Natural killer cell treated with Interleukin-12 subunit alpha and Interleukin-12 subunit beta and Interleukin-15 and Interleukin-18, amount 100 ng/mL, for 72 hours (primary cell): ENCODE measurements at regions not wholly inside any gene's neighbourhood (a gene's known extent, or its start where the extent isn't known, plus 50 kb on each side); places are given as distances from the start of the nearest gene placed in this dataset.
A peak's percentile ranks its signal among the peaks of the same experiment; 100 is the strongest.
"Not testable (repeated sequence)": the region's sequence is repeated elsewhere in the genome, so short reads cannot be mapped to it uniquely, and the experiment has no call there.

Experiments
- ATAC-seq, 2 donors: fragments of 150-1000 bp; cut with Tn5 transposase in 1 of 2; sonication (Bioruptor Pico), chemical (Tn5 transposase) in 1 of 2; 2 replicates each; pipeline ENCODE4 v1.10.0; 2021
- DNase-seq: peaks from one replicate; pipeline ENCODE4 v3.0.0; 2022; ENCODE audit warnings: low spot score
- H3K27ac Mint-ChIP-seq, 2 donors: 1 replicate in 1 of 2; 2 replicates in 1 of 2; pipeline ENCODE4 v1.8.0; 2022; ENCODE audit warnings: mixed read lengths in 2 of 2, mild to moderate bottlenecking in 1 of 2, moderate library complexity in 1 of 2
- H3K27me3 Mint-ChIP-seq, 2 donors: 1 replicate in 1 of 2; 2 replicates in 1 of 2; pipeline ENCODE4 v1.8.0; 2022; ENCODE audit warnings: mixed read lengths in 2 of 2
- H3K36me3 Mint-ChIP-seq: one replicate; pipeline ENCODE4 v1.8.0; 2022; ENCODE audit warnings: mixed read lengths
- H3K4me1 Mint-ChIP-seq, 2 donors: 1 replicate in 1 of 2; 2 replicates in 1 of 2; pipeline ENCODE4 v1.8.0; 2022; ENCODE audit warnings: low read depth in 2 of 2, mixed read lengths in 2 of 2, mild to moderate bottlenecking in 1 of 2
- H3K4me3 Mint-ChIP-seq: one replicate; pipeline ENCODE4 v1.8.0; 2022; ENCODE audit warnings: mixed read lengths
- H3K9me3 Mint-ChIP-seq: 2 replicates; pipeline ENCODE4 v1.8.0; 2022; ENCODE audit warnings: mixed read lengths

DNA sequence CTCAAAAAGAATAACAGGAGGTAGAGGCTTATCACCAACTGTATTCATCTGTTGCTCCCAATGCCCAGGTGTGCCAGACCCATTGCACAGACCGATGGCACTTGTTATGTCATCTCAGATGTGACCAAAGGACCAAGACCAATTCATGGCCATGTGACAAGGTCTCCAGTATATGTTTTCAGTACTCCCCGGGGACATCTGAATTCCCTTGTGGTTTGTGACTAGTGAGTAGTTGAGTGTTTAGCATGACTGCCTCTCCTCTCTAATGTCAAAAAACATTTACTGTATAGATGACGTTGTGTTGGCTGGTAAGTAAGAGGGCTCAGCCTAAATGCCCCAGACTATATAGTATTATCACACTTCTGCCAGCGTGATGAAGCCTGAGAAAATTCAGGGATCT lies 202.1 kb upstream of the SMIM30 start:
- ATAC-seq = no peak
- Mint-ChIP-seq H3K36me3 (no peaks in the 10 kb centered on the region), H3K4me3 (no peak overlapping the region), H3K9me3 (peaks cover 6% of the 10 kb centered on the region), H3K27ac (no peak overlapping the region), H3K4me1 (no peaks in the 10 kb centered on the region), H3K27me3 (no peaks in the 10 kb centered on the region)
- no peak for DNase-seq

DNA sequence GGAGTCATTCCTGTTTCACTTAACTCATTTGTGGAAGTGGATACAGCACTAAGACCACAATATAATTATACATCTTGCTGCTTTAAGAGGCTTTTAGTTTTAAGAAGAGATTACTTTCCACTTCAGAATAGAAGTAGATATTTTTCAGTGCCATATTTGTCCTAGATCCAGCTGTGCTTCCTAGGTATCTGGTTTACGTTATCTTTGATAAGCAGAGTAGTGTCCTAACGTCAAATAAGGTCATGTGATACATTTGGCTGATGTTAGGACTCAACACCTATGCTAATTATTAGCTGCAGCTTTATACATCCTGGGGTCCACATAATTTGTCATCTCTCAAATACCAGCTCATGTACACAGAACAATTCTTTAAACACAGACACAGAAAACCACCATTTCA lies 196.2 kb upstream of the SMIM30 start:
- Mint-ChIP-seq H3K36me3 (no peaks in the 10 kb centered on the region), H3K4me3 (no peak overlapping the region), H3K4me1 (no peaks in the 10 kb centered on the region), H3K27ac (no peak overlapping the region), H3K9me3 (peaks cover 6% of the 10 kb centered on the region), H3K27me3 (no peaks in the 10 kb centered on the region)
- ATAC-seq = no peak
- DNase-seq = no peak

DNA sequence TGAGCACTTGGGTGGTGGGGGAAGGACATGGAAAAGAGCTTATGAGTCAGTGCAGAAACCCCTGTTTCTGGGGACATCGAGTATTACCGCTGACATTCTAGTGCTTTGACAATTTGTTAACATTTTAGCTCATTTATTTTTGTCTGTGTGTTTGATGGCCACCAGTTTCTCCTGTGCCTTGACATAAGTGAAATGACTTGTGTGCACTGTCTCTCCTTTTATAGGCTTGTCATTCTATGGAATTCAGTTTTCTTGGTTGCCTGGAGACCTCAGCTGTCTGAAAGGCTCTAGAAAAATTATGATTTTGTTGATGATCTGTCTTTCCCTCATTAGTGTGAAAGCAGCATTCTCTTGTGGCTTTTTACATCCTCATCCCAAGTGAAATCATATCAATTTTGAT lies 190.0 kb upstream of the SMIM30 start:
- no peak overlapping the region for H3K27ac Mint-ChIP-seq
- H3K36me3 Mint-ChIP-seq = no peaks in the 10 kb centered on the region
- no peaks in the 10 kb centered on the region for H3K4me1 Mint-ChIP-seq
- H3K27me3 Mint-ChIP-seq = no peaks in the 10 kb centered on the region
- peaks cover 9% of the 10 kb centered on the region for H3K9me3 Mint-ChIP-seq
- DNase-seq (no peak), ATAC-seq (no peak)
- H3K4me3 Mint-ChIP-seq = no peak overlapping the region

DNA sequence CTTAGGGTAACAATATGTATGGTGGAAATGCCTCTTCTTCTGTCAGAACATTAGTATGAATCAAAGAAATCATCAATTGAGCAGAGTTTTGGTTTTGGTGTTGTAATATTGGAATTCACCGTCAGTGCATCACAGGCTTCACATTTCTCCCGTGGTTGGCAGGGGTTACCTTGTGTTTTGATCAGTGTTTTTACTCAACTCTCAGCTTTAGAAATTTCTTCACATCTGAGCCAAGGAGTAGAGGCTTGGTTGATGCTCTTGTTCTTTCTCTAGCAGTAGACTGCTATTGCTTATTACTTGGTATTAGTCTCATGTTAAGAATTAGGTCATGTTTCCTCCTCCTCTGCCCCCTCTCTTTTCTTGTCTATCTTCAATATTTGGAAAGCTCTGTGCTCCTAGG lies 188.8 kb upstream of the SMIM30 start:
- Mint-ChIP-seq H3K4me3 (no peak overlapping the region), H3K9me3 (peaks cover 12% of the 10 kb centered on the region), H3K36me3 (no peaks in the 10 kb centered on the region), H3K4me1 (no peaks in the 10 kb centered on the region), H3K27ac (no peak overlapping the region), H3K27me3 (no peaks in the 10 kb centered on the region)
- DNase-seq (no peak), ATAC-seq (no peak)

DNA sequence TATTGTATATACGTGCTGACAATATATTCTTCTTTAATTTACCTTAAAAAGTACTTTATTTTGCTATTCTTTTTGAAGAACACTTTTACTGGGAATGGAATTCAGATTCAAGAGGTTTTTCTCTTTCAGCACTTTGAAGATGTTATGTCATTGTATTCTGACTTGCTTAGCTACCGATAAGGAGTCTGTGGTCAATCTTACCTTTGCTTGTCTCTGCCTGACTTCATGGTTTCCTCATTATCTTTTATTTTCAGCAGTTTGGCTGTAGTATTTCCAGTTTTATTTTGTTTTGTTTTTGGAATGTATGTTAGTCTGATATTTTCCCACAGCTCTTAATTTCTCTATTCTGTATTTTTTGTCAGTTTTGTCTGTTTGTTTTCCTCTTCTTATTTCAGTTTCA lies 187.9 kb upstream of the SMIM30 start:
- no peaks in the 10 kb centered on the region for H3K27me3 Mint-ChIP-seq
- no peaks in the 10 kb centered on the region for H3K4me1 Mint-ChIP-seq
- ATAC-seq = no peak
- no peak overlapping the region for H3K4me3 Mint-ChIP-seq
- H3K27ac Mint-ChIP-seq = no peak overlapping the region
- H3K36me3 Mint-ChIP-seq = no peaks in the 10 kb centered on the region
- no peak for DNase-seq
- peaks cover 15% of the 10 kb centered on the region for H3K9me3 Mint-ChIP-seq

DNA sequence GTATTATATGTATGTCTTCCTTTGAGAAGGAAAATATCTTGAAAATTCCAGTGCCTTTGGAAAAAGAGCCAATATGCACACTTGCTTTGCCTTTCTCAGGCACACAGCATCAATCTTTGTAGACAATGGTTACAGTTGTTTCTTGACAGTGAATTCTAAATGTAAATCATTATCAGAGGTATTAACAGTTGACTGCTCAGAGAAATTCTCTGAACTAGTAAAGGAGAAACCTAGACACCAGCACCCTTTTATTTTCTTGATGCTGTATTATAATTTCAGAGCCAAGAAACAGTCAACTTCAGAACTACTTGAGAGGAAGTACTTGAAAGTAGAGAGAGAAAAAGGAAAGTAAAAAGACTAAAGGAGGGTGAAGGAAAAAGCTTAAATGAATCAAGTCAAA lies 185.8 kb upstream of the SMIM30 start:
- peaks cover 12% of the 10 kb centered on the region for H3K9me3 Mint-ChIP-seq
- no peaks in the 10 kb centered on the region for H3K4me1 Mint-ChIP-seq
- no peak overlapping the region for H3K27ac Mint-ChIP-seq
- H3K4me3 Mint-ChIP-seq = no peak overlapping the region
- DNase-seq (no peak), ATAC-seq (no peak)
- no peaks in the 10 kb centered on the region for H3K36me3 Mint-ChIP-seq
- H3K27me3 Mint-ChIP-seq = no peaks in the 10 kb centered on the region

DNA sequence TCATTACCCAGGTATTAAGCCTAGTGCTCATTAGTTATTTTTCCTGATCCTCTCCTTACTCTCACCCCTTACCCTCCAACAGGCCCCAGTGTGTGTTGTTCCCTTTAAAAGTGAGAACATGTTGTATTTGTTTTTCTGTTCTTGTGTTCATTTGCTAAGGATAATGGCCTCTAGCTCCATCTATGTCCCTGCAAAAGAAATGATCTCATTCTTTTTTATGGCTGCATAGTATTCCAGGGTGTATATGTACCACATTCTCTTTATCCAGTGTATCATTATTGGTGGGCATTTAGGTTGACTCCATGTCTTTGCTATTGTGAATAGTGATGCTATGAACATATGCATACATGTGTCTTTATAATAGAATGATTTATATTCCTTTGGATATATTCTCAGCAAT lies 185.0 kb upstream of the SMIM30 start:
- not testable (repeated sequence) for H3K27me3 Mint-ChIP-seq, H3K27ac Mint-ChIP-seq, ATAC-seq, DNase-seq, H3K4me1 Mint-ChIP-seq, H3K36me3 Mint-ChIP-seq, H3K4me3 Mint-ChIP-seq
- peaks cover 12% of the 10 kb centered on the region for H3K9me3 Mint-ChIP-seq

DNA sequence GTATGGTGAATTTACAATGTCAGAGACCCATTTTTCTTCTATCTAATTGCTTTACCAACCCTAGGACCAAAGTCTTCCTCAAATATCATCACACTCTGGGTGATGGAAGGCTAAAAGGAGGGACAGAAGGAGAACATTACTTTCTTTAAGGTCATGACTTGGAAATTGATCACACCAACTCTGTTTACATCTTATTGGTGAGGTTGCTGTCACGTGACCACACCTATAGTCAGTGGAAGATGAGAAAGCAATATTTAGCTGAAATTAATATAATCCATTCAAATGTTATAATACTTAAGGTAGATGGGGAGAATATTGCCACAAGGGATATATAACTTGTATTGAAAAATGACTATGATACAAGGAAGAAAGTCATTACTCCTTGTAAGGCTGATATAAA lies 183.6 kb upstream of the SMIM30 start:
- Mint-ChIP-seq H3K36me3 (no peaks in the 10 kb centered on the region), H3K27ac (no peak overlapping the region), H3K4me1 (no peaks in the 10 kb centered on the region), H3K27me3 (no peaks in the 10 kb centered on the region), H3K4me3 (no peak overlapping the region), H3K9me3 (peaks cover 10% of the 10 kb centered on the region)
- DNase-seq = no peak
- ATAC-seq = no peak

DNA sequence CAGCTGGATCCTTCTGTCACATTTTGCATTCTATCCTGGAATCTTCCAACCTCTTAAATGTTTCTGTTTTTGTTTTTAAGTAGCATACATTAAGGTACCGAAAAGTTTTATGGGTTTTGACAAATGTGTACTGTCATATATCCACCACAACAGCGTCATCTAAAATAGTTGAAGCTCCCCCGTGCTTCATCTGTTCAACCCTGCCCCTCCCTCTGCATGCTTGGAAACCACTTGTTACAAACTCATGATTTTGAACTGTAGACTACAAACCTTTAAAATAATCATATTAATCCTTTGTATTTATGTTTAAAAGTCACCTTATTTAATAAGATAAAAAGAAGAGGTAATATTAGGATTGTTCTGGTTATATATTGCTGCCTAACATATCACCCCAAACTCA lies 182.8 kb upstream of the SMIM30 start:
- Mint-ChIP-seq H3K27me3 (no peaks in the 10 kb centered on the region), H3K4me1 (no peaks in the 10 kb centered on the region)
- no peak for DNase-seq

DNA sequence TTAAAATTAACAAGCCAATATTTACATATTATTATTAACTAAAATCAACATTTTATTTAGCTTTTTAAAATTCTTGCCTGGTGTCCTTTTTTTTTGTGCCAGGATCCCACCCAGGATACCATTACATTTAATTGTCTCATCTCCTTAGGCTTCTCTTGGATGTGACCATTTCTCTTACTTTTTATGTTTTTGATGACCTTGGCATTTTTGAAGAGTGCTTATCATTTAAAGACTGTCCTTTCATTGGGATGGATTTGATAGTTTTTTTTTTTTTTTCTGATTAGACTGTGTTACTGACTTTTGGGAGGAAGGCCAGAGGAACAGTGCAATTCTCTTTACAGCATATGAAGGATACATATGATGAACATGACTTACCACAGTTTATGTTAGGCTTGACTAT lies 181.4 kb upstream of the SMIM30 start:
- Mint-ChIP-seq H3K9me3 (peaks cover 14% of the 10 kb centered on the region), H3K27me3 (no peaks in the 10 kb centered on the region), H3K4me3 (no peak overlapping the region), H3K27ac (no peak overlapping the region), H3K4me1 (no peaks in the 10 kb centered on the region), H3K36me3 (no peaks in the 10 kb centered on the region)
- ATAC-seq = no peak
- no peak for DNase-seq

More for the DNA sequence above, 182.8 kb upstream of the SMIM30 start:
- no peak overlapping the region for H3K4me3 Mint-ChIP-seq
- ATAC-seq = no peak
- H3K36me3 Mint-ChIP-seq = no peaks in the 10 kb centered on the region
- H3K27ac Mint-ChIP-seq = no peak overlapping the region
- H3K9me3 Mint-ChIP-seq = peaks cover 10% of the 10 kb centered on the region

DNA sequence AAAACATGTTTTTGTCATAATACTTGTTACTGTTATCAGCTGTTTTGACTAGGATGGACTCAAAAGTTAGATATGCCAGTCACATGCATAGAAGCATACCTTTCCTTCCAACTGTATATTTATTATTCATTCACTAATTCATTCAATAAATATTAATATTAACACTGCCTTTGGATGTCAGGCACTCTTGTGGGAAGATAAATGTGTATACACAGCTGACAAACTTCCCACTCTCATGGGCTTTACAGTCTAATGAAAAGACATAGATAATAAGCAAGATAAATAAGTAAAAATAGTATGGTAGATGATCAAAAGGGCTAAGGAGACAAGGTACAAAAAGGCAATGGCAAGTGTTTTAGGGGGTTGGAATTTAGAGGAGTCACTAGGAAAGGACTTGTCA lies 180.1 kb upstream of the SMIM30 start:
- Mint-ChIP-seq H3K27me3 (no peaks in the 10 kb centered on the region), H3K27ac (no peak overlapping the region), H3K4me3 (no peak overlapping the region), H3K9me3 (peaks cover 14% of the 10 kb centered on the region), H3K36me3 (no peaks in the 10 kb centered on the region), H3K4me1 (no peaks in the 10 kb centered on the region)
- ATAC-seq (no peak), DNase-seq (no peak)

DNA sequence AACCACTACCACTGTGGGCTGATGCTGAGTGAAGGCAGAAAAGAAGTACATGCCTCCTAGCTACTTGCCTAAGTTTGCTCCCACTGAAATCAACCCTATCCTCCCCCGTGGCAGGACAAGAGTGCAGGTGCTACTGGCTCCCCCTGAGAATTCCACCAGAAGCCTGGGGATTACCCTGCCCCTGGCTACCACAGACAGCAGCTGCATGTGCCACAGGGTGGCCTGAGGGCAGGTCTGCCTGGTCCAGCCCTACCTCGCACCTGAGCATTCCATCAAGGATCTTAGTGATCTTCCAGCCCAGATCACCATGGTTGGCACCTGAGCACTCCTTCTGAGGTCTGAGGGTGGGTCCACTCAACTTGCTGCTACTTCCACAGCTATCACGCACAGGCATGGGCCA lies 176.4 kb upstream of the SMIM30 start:
- Mint-ChIP-seq H3K9me3 (peaks cover 12% of the 10 kb centered on the region), H3K4me3 (no peak overlapping the region), H3K27me3 (no peaks in the 10 kb centered on the region), H3K4me1 (no peaks in the 10 kb centered on the region), H3K36me3 (no peaks in the 10 kb centered on the region), H3K27ac (no peak overlapping the region)
- ATAC-seq (no peak), DNase-seq (no peak)

DNA sequence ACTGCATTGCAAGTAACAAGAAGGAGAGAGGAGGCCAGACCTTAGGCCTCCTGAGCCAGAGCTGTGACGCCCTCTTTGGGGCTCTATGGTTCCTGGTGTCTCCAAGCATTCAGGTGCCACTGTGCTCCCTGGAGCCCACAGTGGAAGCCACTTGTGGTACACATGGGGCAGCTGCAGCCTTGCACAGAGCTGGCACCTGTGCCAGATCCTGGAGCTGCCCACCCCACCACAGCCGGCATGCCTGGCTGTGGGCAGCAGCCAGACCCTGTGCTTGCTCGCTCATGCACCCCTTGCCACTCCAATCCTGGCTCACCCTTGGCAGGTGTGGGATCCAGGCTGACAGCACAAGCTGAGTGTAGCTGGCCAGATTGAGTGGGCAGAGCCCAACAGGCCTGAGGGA lies 173.8 kb upstream of the SMIM30 start:
- peak in 1 of 2 donors; percentile 20 for ATAC-seq
- H3K4me3 Mint-ChIP-seq = no peak overlapping the region
- H3K4me1 Mint-ChIP-seq = no peaks in the 10 kb centered on the region

DNA sequence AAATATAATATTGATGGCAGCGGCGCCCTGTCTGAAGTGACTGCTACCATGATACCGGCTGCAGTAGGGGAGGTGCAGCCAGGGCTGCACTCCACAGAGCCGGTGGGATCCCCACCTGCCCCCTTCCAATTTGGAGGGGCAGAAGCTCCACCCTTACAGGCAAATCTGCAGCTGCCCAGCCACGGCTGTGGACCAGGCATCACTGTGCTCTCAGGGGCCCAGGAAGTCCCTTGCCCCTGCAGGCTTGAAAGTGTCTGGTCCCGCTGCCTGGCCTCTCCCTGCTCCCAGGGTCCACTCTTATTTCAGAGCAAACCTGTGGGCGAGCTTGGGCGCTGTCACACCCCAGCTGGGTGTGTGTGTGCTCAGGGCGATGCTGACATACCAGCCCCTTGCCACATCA lies 172.7 kb upstream of the SMIM30 start:
- H3K36me3 Mint-ChIP-seq = no peaks in the 10 kb centered on the region
- peaks cover 12% of the 10 kb centered on the region for H3K9me3 Mint-ChIP-seq
- no peak for DNase-seq
- H3K4me1 Mint-ChIP-seq = no peaks in the 10 kb centered on the region
- no peaks in the 10 kb centered on the region for H3K27me3 Mint-ChIP-seq
- no peak overlapping the region for H3K4me3 Mint-ChIP-seq
- ATAC-seq = no peak
- H3K27ac Mint-ChIP-seq = no peak overlapping the region

More for the DNA sequence above, 173.8 kb upstream of the SMIM30 start:
- H3K9me3 Mint-ChIP-seq = peaks cover 11% of the 10 kb centered on the region
- H3K36me3 Mint-ChIP-seq = no peaks in the 10 kb centered on the region
- no peak overlapping the region for H3K27ac Mint-ChIP-seq
- DNase-seq = no peak
- H3K27me3 Mint-ChIP-seq = no peaks in the 10 kb centered on the region

DNA sequence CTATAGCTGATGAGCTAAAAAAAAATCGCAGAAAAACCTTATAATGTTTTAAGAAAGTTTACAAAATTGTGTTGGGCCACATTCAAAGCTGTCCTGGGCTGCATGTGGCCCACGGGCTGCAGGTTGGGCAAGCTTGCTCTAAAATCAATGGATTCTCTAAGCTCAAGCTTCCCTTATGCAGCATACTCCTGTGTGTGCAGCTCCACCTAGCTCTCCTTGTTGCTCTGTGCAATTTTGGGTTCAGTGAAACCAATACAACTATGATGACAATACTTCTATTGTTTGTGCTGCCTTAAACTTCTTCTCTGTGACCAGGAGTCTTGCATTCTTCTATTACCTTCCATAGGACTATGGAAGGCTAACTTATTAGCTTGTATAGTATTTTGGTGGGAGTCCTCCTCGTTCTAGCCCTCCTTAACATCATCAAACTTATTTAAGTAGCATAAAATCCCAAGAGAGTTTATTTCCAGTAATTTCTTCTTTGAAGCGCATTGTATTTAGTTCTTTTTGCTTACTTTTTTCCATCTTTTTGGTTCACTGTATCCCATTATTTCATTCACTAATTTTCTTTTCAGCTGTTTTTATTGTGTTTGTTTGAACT lies 170.9 kb upstream of the SMIM30 start:
- H3K27ac Mint-ChIP-seq = no peak overlapping the region
- H3K4me1 Mint-ChIP-seq = no peaks in the 10 kb centered on the region
- DNase-seq = no peak
- ATAC-seq = no peak
- H3K4me3 Mint-ChIP-seq = no peak overlapping the region
- no peaks in the 10 kb centered on the region for H3K27me3 Mint-ChIP-seq
- peaks cover 9% of the 10 kb centered on the region for H3K9me3 Mint-ChIP-seq
- no peaks in the 10 kb centered on the region for H3K36me3 Mint-ChIP-seq
